Mucosa of descending colon (tissue), 3 donors: ENCODE measurements at regions not wholly inside any gene's neighbourhood (a gene's known extent, or its start where the extent isn't known, plus 50 kb on each side); places are given as distances from the start of the nearest gene placed in this dataset.

Experiments
- ATAC-seq: fragments of 200-7000 bp; cut with Tn5 transposase; one replicate; pipeline ENCODE4 v1.9.1; 2020; ENCODE audit warnings: mild to moderate bottlenecking, moderate library complexity
- DNase-seq, 3 donors: peaks; one replicate each; pipeline ENCODE4 v3.0.0-alpha.2; 2020
- H3K36me3 ChIP-seq: fragments of 200-600 bp; one replicate; pipeline ENCODE4 v1.8.0; 2021; ENCODE audit warnings: low read depth, mild to moderate bottlenecking
- H3K4me1 ChIP-seq: fragments of 200-600 bp; one replicate; pipeline ENCODE4 v1.8.0; 2021; ENCODE audit warnings: low read depth, mild to moderate bottlenecking
- H3K4me3 ChIP-seq: fragments of 200-600 bp; one replicate; pipeline ENCODE4 v1.8.0; 2021; ENCODE audit warnings: mild to moderate bottlenecking
- H3K9me3 ChIP-seq: fragments of 200-600 bp; one replicate; pipeline ENCODE4 v1.8.0; 2021; ENCODE audit warnings: mild to moderate bottlenecking
- intact Hi-C, 2 donors: fragments of 100-400 bp; cut with DNase I in 1 of 2; cut with micrococcal nuclease in 1 of 2; formaldehyde crosslinking; loops; one replicate each; pipeline versions ENCODE4 v1.11.0 to v1.11.1; 2022; cut with DNase I, micrococcal nuclease
- TF ChIP-seq, protein P1 (sequence below): fragments of 200-600 bp; IDR thresholded peaks from one replicate; pipeline ENCODE4 v1.8.0; 2022; ENCODE audit warnings: antibody characterized with exemption, mild to moderate bottlenecking
- donor health status: DM: no; HTN: no; CAD: no; lungs with moderate emphysema.
- donor health status: DM: no; HTN: no; CAD: no.
- donor health status: DM: no; HTN: yes; CAD: no.

GRCh38 chr6:15901141-15902115 lies 227.5 kb upstream of the MYLIP start:
- intact Hi-C loops = no loop called here
- TF ChIP-seq, protein P1, sequence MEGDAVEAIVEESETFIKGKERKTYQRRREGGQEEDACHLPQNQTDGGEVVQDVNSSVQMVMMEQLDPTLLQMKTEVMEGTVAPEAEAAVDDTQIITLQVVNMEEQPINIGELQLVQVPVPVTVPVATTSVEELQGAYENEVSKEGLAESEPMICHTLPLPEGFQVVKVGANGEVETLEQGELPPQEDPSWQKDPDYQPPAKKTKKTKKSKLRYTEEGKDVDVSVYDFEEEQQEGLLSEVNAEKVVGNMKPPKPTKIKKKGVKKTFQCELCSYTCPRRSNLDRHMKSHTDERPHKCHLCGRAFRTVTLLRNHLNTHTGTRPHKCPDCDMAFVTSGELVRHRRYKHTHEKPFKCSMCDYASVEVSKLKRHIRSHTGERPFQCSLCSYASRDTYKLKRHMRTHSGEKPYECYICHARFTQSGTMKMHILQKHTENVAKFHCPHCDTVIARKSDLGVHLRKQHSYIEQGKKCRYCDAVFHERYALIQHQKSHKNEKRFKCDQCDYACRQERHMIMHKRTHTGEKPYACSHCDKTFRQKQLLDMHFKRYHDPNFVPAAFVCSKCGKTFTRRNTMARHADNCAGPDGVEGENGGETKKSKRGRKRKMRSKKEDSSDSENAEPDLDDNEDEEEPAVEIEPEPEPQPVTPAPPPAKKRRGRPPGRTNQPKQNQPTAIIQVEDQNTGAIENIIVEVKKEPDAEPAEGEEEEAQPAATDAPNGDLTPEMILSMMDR = no peak
- DNase-seq (peak in 1 of 3 donors; percentile 15), ATAC-seq (peak; percentile 71)
- H3K4me3 ChIP-seq = no peak overlapping the region
- no peaks in the 10 kb centered on the region for H3K9me3 ChIP-seq
- H3K36me3 ChIP-seq = no peaks in the 10 kb centered on the region
- H3K4me1 ChIP-seq = peaks cover 2% of the 10 kb centered on the region

DNA sequence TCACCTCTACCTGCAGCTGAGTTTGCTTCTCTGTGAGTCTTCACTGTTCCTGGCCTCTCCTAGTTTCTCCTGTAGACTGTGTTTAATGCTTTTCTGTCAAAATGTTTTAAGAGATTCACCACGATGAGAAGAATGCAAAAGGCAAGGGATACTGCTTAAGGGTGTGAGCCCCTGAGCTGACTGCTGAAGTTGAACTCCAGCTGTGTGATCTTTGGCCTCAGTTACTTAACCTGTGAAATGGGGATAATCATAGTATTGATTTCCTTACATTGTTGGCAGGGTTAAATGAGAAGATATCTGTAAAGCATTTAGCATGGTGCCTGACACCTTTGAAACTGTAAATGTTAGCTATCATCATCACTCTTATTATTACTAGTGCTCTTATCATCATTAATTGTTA lies 230.2 kb upstream of the MYLIP start:
- TF ChIP-seq, protein P1 = no peak
- no peak for ATAC-seq
- intact Hi-C loops = no loop called here
- Histone ChIP-seq H3K4me3 (no peak overlapping the region), H3K4me1 (peaks cover 2% of the 10 kb centered on the region), H3K36me3 (no peaks in the 10 kb centered on the region), H3K9me3 (peaks cover under 1% of the 10 kb centered on the region)
- no peak for DNase-seq

- Histone ChIP-seq H3K9me3 (peaks cover 5% of the 10 kb centered on the region), H3K4me1 (peaks cover 2% of the 10 kb centered on the region), H3K36me3 (no peaks in the 10 kb centered on the region), H3K4me3 (no peak overlapping the region)
- TF ChIP-seq, protein P1 = no peak
- peak; percentile 48 for ATAC-seq
- DNase-seq = peak in 1 of 3 donors; percentile 36
- intact Hi-C loops = no loop called here
Observed at GRCh38 chr6:15897063-15897876, 231.6 kb upstream of the MYLIP start.

DNA sequence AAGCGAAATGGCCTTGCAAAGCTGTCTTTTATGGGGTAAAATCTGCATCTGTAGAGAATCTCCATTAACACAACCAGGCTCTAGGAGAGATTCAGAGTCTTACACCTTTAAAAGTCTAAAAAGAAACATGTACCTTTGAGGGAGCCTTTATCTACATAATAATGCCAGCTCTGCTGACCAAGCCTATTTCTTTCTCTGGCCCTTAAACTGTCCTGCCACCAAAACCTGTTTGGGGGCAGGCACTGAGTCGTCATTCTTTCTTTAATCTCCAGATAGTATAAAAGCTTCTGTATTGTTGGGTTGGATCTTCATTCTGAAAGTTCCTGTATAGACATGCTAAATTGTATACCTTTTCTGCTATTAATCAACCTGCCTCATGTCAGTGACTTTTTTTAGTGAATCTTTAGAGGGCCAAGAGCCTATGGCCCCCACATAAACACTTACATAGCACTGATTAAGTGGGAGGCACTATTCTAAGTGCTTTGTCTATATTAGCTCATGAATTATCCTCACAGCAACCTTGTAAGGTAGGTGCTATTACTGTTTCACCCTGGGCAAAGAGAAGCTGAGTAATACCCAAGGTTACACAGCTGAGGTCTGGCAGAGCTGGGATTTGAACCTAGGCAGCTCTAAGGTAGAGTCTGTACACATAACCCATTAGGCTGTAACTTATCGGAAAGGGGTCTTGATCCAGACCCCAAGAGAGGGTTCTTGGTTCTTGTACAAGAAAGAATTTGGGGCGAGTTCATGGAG lies 232.3 kb upstream of the DTNBP1 start:
- TF ChIP-seq, protein P1 = no peak
- ATAC-seq (no peak), DNase-seq (no peak)
- peaks cover 2% of the 10 kb centered on the region for H3K4me1 ChIP-seq
- H3K4me3 ChIP-seq = no peak overlapping the region
- intact Hi-C loops = no loop called here
- peaks cover 5% of the 10 kb centered on the region for H3K9me3 ChIP-seq
- H3K36me3 ChIP-seq = no peaks in the 10 kb centered on the region

DNA sequence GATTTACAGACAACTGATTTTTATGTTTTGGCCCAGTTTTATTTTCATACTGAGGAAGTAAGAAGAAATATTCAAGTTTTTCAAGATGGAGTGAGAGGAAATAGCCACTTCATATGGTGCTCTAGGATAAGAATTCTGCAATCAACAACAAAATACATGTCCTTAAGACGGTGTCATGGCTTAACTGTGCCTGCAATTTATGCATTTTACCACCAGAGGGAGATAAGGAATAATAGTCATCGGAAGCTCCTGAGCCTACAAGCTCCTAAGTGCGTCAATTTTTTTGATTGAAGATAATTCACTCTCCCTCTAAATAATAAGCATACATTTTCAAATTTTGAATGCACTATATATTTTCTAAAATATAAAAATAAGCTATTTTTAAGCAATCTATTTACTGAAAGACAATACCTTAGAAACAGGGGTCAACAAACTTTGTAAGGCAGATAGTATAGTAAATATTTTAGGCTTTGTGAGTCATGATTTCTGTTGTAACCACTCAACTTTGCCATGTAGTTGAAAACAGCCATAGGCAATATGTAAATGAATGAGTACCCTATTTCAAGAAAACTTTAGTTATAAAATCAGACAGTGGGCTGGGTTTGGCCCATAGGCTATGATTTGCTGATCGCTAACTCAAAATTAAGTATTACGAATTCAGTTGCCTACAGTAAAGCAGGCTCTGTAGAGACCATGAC lies 230.9 kb upstream of the DTNBP1 start:
- TF ChIP-seq, protein P1 = peak; percentile 33
- H3K4me3 ChIP-seq = no peak overlapping the region
- intact Hi-C loops = no loop called here
- no peaks in the 10 kb centered on the region for H3K36me3 ChIP-seq
- ATAC-seq (peak; percentile 55), DNase-seq (no peak)
- H3K4me1 ChIP-seq = peaks cover 2% of the 10 kb centered on the region
- peaks cover 5% of the 10 kb centered on the region for H3K9me3 ChIP-seq
